Activated naive CD4-positive, alpha-beta T cell treated with anti-CD3 and anti-CD28 coated beads for 36 hours (primary cell): ENCODE measurements at regions not wholly inside any gene's neighbourhood (a gene's known extent, or its start where the extent isn't known, plus 50 kb on each side); places are given as distances from the start of the nearest gene placed in this dataset.

Source experiments
- CTCF ChIA-PET: fragments of 350-600 bp; sonication (Branson Sonifier 250); formaldehyde crosslinking; loops from one replicate; lab custom pipeline; 2021; ENCODE audit warnings: antibody characterized with exemption; lab: Charles Lee
- DNase-seq: peaks from one replicate; pipeline ENCODE4 v3.0.0-alpha.2; 2020
- H3K27ac Mint-ChIP-seq: one replicate; pipeline ENCODE4 v1.8.0; 2021; ENCODE audit warnings: mild to moderate bottlenecking, mixed read lengths
- H3K27me3 Mint-ChIP-seq: one replicate; pipeline ENCODE4 v1.8.0; 2021; ENCODE audit warnings: low read depth, mixed read lengths
- H3K36me3 Mint-ChIP-seq: one replicate; pipeline ENCODE4 v1.8.0; 2021; ENCODE audit warnings: low read depth, mixed read lengths
- H3K4me1 Mint-ChIP-seq: one replicate; pipeline ENCODE4 v1.8.0; 2021; ENCODE audit warnings: low read depth, mixed read lengths
- H3K4me3 Mint-ChIP-seq: one replicate; pipeline ENCODE4 v1.8.0; 2021; ENCODE audit warnings: mild to moderate bottlenecking, moderate library complexity, mixed read lengths
- H3K9me3 Mint-ChIP-seq: one replicate; pipeline ENCODE4 v1.8.0; 2021; ENCODE audit warnings: mixed read lengths
- intact Hi-C: fragments of 100-400 bp; cut with micrococcal nuclease; formaldehyde crosslinking; loops from one replicate; pipeline ENCODE4 v1.15.1; 2023

DNA sequence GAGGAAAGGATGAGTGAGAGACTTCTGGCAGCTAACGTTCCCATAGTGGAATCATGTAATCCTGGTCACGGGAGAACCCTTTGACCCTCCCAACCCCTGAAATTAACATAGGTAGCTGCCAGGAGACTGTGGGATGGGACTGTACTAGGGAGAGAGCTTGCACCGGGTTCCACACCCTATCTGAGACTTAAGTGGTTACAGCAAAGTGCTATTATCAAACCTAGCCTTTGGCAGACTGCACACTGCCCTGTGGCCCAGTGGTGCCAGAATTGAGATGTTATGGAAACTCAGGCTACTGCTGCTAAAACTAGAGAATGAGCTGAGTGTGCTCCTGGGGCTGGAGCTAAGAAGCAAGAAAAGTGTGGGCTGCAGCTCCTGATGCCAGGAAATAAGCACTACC lies 79.6 kb upstream of the PDC start:
- no peak for DNase-seq
- CTCF ChIA-PET, result no interaction called here
- Mint-ChIP-seq H3K4me3 (no peak overlapping the region), H3K4me1 (no peaks in the 10 kb centered on the region), H3K36me3 (no peaks in the 10 kb centered on the region), H3K27ac (no peak overlapping the region), H3K27me3 (no peaks in the 10 kb centered on the region), H3K9me3 (peaks cover 22% of the 10 kb centered on the region)
- intact Hi-C loops, result no loop called here

DNA sequence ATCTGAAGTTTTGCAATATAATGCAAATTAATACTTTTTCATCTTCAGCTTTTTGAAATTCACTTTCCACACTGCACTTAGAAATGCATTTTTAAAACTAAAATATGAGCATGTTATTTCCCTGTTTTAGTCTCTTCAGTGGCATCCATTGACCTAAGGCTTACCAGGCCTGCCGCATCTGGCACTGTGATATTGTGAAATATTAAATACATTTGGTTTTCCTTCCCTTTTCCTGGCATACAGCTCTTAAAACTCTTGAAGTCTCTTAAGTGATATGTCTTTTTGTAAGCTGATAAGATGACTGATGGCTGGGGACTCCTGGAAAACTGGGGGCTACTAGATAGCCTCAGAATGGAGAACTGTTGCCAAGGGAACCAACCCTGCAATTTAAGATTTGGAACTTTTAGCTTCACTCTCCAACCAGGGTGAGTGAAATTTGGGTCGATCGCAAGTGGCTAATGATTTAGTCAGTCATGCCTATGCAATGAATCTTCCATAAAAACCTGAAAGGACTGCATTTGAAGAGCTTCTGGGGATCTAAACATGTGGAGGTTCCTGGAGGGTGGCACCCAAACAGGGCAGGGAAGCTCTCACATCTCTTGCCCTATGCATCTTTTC lies 75.5 kb upstream of the PDC start:
- Mint-ChIP-seq H3K27me3 (no peaks in the 10 kb centered on the region), H3K4me3 (no peak overlapping the region), H3K4me1 (no peaks in the 10 kb centered on the region), H3K9me3 (peaks cover 9% of the 10 kb centered on the region), H3K36me3 (no peaks in the 10 kb centered on the region), H3K27ac (no peak overlapping the region)
- CTCF ChIA-PET, result no interaction called here
- intact Hi-C loops, result no loop called here
- no peak for DNase-seq

DNA sequence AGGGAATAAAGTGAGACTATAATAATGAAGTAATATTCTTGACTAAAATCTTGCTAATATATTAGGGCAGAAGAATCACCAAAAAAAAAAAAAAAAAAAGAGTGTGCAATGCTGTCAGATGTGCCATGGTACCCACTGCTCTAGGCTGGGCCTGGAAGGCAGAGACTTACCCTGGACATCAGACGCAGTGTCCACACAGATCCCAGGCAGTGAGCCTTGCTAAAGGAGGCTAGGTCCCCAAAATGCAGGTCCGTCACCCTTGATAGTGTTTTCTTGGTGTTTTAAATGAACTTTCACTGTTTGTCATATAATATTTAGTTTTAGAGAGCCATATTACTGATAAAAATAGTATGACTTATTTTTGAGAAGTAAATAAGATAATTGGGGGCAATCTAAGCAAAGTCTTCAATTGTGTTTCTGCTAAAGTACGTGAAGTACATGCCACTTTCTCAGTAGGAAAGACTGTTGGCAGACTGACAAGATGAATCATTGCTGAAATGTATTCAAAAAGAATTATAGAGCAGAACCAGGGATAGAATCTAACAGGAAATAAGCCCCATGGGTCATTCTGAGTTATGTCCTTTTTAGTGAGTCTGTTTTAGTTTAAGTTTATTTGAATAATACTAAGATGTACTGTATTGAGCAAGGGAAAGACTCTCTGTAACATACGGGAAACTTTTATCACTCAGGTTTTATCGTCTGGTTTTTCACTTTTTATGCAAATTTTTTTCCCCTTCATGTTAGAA lies 74.6 kb upstream of the PDC start:
- CTCF ChIA-PET, result interaction anchor here (0.7 kb wide), 1 partner anchor 11 kb away, joined by 5 read pairs; no protein-coding TSS in a partner anchor
- Mint-ChIP-seq H3K36me3 (no peaks in the 10 kb centered on the region), H3K27me3 (no peaks in the 10 kb centered on the region), H3K27ac (no peak overlapping the region), H3K4me3 (no peak overlapping the region), H3K9me3 (peaks cover 8% of the 10 kb centered on the region), H3K4me1 (no peaks in the 10 kb centered on the region)
- intact Hi-C loops, result no loop called here
- no peak for DNase-seq

DNA sequence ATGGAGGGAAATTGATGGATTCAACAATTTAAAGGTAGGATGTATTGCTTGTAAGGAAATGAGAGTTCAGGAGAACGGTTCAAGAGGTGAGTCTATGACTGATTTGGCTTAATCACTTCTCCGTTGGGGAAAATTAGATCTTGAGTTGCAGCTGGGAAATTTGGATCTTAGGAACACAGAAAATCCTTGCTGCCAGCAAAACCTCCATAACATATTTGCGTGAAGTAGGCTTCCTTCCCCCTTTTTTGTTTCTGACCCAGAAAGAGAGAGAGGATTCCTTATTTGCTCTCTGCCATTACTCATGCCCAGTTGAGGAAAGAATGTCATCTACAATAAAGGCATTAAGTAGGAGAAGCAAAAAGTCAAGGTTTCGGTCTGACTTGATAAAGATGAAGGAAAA lies 73.5 kb upstream of the PDC start:
- no peaks in the 10 kb centered on the region for H3K27me3 Mint-ChIP-seq
- CTCF ChIA-PET, result no interaction called here
- intact Hi-C loops, result no loop called here
- H3K9me3 Mint-ChIP-seq, result no peaks in the 10 kb centered on the region
- no peaks in the 10 kb centered on the region for H3K4me1 Mint-ChIP-seq
- H3K27ac Mint-ChIP-seq, result no peak overlapping the region
- no peaks in the 10 kb centered on the region for H3K36me3 Mint-ChIP-seq
- no peak overlapping the region for H3K4me3 Mint-ChIP-seq
- no peak for DNase-seq

DNA sequence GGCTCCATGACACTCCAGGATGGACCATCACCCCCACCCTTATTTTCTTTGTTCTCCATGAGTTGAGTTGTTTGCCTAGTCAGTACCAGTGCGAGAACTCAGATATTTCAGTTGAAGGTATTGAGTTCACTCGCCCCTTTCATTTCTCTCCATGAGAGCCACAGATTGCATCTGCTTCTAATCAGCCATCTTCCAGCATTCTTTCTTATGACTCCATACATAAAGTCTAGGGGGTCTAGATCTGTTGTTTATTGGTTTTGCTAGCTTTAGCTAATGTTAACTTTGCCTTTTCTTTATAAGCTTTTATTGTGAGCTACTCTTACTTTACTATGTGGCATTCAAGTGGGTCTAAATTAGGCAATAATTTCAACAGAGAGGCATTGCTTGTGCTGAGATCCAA lies 71.6 kb upstream of the PDC start:
- H3K4me1 Mint-ChIP-seq, result no peaks in the 10 kb centered on the region
- CTCF ChIA-PET, result no interaction called here

DNA sequence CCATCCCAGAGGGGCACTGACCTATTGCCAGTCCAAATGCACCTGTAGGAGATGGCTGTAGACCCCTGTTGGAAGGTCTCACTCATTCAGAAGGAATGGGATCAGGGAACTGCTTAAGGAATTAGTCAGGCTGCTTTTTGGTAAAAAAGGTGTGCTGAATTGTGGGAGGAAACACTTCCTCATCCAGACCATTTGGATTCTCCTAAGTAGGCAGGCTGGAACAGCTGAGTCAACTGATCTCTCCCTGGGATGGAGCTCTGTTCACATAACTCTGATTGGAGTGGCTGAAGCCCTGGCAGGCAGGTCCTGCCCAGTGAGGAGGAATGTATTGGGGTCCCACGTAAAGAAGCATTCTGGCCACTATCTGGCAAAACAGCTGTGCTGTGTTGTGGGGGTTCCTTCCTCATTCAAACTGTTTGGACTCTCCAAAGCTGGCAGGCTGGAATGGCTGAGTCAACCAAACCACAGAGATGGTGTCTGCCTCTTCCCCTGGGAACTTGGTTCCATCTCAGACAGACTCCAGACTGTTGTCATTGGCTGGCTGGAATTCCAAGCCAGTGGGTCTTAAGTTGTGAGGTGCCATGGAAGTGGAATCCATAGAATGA lies 70.7 kb upstream of the PDC start:
- H3K9me3 Mint-ChIP-seq, result no peaks in the 10 kb centered on the region
- no peak overlapping the region for H3K4me3 Mint-ChIP-seq
- CTCF ChIA-PET, result no interaction called here
- no peaks in the 10 kb centered on the region for H3K4me1 Mint-ChIP-seq
- no peak for DNase-seq
- no peaks in the 10 kb centered on the region for H3K36me3 Mint-ChIP-seq
- H3K27me3 Mint-ChIP-seq, result no peaks in the 10 kb centered on the region
- intact Hi-C loops, result no loop called here
- no peak overlapping the region for H3K27ac Mint-ChIP-seq

More for the DNA sequence above, 71.6 kb upstream of the PDC start:
- Mint-ChIP-seq H3K9me3 (no peaks in the 10 kb centered on the region), H3K36me3 (no peaks in the 10 kb centered on the region), H3K27me3 (no peaks in the 10 kb centered on the region), H3K27ac (no peak overlapping the region), H3K4me3 (no peak overlapping the region)
- DNase-seq, result no peak
- intact Hi-C loops, result no loop called here

DNA sequence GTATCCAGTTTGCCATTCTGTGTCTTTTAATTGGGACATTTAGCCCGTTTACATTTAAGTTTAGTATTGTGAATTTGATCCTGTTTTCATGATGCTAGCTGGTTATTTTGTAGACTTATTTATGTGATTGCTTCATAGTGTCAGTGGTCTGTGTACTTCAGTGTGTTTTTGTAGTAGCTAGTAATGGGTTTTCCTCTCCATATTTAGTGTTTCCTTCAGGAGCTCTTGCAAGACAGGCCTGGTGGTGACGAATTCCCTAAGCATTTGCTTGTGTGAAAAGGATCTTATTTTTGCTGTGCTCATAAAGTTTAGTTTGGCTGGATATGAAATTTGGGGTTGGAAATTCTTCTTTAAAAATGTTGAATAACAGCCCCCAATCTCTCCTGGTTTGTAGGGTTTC lies 69.2 kb upstream of the PDC start:
- H3K36me3 Mint-ChIP-seq, result no peaks in the 10 kb centered on the region
- CTCF ChIA-PET, result no interaction called here
- no peak for DNase-seq
- no peaks in the 10 kb centered on the region for H3K27me3 Mint-ChIP-seq
- intact Hi-C loops, result no loop called here
- H3K4me1 Mint-ChIP-seq, result no peaks in the 10 kb centered on the region
- peaks cover 3% of the 10 kb centered on the region for H3K9me3 Mint-ChIP-seq
- H3K4me3 Mint-ChIP-seq, result no peak overlapping the region
- H3K27ac Mint-ChIP-seq, result no peak overlapping the region

DNA sequence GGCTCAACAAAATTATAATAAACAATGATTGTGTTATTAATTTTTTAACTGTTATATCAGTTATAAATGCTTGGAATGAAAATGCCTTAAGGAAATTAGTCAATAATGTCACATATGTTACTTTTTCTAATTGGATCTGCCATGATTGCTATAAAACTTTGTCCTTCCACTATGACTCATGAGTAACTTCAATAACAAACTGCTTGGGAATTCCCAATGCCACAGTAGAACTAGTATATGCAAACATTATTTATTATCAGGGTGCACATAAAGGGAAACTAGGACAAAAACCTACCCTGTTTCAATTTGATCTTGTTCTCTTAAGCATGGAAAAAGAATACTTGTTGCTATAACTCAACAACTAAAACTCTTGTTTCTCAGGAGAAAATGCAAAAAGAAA lies 59.1 kb upstream of the PDC start:
- Mint-ChIP-seq H3K36me3 (peaks cover 2% of the 10 kb centered on the region), H3K4me3 (no peak overlapping the region), H3K27ac (no peak overlapping the region), H3K9me3 (peaks cover 16% of the 10 kb centered on the region), H3K4me1 (peaks cover 3% of the 10 kb centered on the region), H3K27me3 (no peaks in the 10 kb centered on the region)
- no peak for DNase-seq
- intact Hi-C loops, result no loop called here
- CTCF ChIA-PET, result no interaction called here

DNA sequence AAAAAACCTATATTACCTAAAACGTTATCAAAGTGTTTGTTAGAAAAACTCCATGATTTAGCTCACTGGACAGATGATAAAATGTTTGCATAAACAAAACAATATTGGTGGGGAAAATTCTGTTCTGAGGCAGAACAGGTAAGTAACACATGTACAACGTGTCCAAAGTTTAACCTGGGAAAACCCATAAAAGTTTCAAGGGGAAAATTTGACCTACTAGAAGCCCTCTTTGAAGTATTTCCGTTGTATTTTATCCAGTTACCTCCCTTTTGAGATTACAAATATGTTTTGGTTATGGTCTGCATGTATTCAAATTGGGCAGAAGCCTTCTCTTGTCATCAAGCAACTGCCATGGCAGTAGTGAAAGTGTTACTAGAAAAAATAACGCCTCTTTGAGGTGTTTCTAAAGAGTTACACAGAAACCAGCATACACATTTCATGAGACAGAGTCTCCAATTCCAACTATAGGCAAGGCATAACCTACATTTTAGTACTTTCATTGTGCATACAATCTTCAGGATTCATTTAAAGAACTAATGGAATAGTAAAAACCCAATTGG lies 58.0 kb upstream of the PDC start:
- Mint-ChIP-seq H3K27ac (no peak overlapping the region), H3K36me3 (peaks cover 2% of the 10 kb centered on the region), H3K27me3 (no peaks in the 10 kb centered on the region), H3K4me3 (no peak overlapping the region), H3K9me3 (peaks cover 11% of the 10 kb centered on the region), H3K4me1 (peaks cover 3% of the 10 kb centered on the region)
- intact Hi-C loops, result no loop called here
- CTCF ChIA-PET, result interaction anchor here (0.6 kb wide), 1 partner anchor 1193 kb away, joined by 5 read pairs; no protein-coding TSS in a partner anchor
- DNase-seq, result no peak

DNA sequence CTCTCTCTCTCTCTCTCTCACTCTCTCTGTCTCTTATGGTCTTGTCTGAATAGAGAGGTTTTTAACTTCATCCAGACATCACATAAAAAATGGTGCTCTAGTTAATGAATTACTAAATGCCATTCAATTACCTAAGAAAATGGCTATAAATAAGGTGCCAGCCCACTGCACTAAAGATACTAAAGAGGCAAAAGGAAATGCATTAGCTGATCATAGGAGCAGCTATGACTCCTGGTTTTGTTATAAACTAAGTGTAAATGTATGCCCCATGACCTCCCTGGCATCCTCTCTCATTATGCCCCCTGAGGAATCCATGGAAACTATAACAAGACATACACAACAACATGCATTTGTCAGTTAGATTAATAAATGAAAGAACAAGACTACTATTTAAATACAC lies 57.5 kb upstream of the PDC start:
- peaks cover 3% of the 10 kb centered on the region for H3K4me1 Mint-ChIP-seq
- DNase-seq, result no peak
- no peak overlapping the region for H3K4me3 Mint-ChIP-seq
- no peak overlapping the region for H3K27ac Mint-ChIP-seq
- peaks cover 7% of the 10 kb centered on the region for H3K9me3 Mint-ChIP-seq
- CTCF ChIA-PET, result no interaction called here
- no peaks in the 10 kb centered on the region for H3K27me3 Mint-ChIP-seq
- intact Hi-C loops, result no loop called here
- peaks cover 2% of the 10 kb centered on the region for H3K36me3 Mint-ChIP-seq

DNA sequence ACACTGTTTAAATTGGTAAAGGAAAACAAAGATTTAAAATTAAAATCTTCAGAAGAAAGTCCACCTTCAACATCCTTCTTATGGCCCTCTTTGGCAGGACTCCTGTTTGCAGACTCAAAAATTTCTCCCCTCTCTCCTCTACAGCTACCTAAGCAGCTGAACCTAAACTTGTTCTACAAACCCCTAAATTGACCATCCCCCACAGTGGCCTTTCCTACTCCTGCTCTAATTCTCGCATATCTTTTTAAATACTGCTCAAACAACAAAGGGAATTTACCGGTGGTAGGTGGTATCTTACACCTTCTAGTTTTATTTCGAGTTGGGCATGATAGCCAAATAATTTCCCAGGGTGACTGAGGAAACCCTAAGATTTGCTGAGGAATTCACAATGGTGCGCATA lies 53.5 kb upstream of the PDC start:
- CTCF ChIA-PET, result interaction anchor here (1.4 kb wide), 1 partner anchor 91 kb away, joined by 3 read pairs; no protein-coding TSS in a partner anchor
- H3K27ac Mint-ChIP-seq, result no peak overlapping the region
- no peaks in the 10 kb centered on the region for H3K9me3 Mint-ChIP-seq
- H3K27me3 Mint-ChIP-seq, result no peaks in the 10 kb centered on the region
- no peak overlapping the region for H3K4me3 Mint-ChIP-seq
- H3K4me1 Mint-ChIP-seq, result peaks cover 1% of the 10 kb centered on the region
- intact Hi-C loops, result no loop called here
- DNase-seq, result no peak
- peaks cover 2% of the 10 kb centered on the region for H3K36me3 Mint-ChIP-seq

DNA sequence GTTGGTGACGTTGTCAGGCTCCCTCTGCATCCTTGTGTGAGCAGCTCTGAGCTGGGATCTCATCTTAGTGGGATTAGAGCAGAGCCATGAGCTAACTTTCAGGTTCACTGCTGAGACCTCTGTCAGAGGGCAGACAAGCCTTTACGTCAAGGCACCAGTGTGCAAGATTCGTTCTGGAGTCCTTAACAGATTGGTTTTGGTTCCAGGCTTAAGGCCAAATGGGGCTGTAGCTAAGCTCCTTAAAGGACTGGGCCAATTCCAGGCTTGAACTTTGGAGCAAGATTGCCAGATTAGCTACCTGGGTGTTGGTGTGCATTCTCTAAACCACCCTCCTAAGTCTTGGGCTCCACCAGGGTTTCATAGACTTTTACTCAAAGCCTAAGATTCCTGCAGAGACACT lies 52.6 kb upstream of the PDC start:
- Mint-ChIP-seq H3K9me3 (peaks cover under 1% of the 10 kb centered on the region), H3K4me1 (no peaks in the 10 kb centered on the region), H3K27ac (no peak overlapping the region), H3K27me3 (no peaks in the 10 kb centered on the region), H3K36me3 (peaks cover 2% of the 10 kb centered on the region), H3K4me3 (no peak overlapping the region)
- DNase-seq, result no peak
- intact Hi-C loops, result no loop called here
- CTCF ChIA-PET, result interaction anchor here (0.6 kb wide), 1 partner anchor 268 kb away, joined by 3 read pairs; no protein-coding TSS in a partner anchor
